AG04450 (cell line): ENCODE measurements at regions not wholly inside any gene's neighbourhood (a gene's known extent, or its start where the extent isn't known, plus 50 kb on each side); places are given as distances from the start of the nearest gene placed in this dataset.

Experiments used
- CTCF ChIA-PET: fragments of 300-600, 350-600 bp; formaldehyde crosslinking; extraction: SDS; loops from one replicate; lab custom pipeline; 2022; ENCODE audit warnings: antibody characterized with exemption, inconsistent platforms; lab: Charles Lee
- POLR2A ChIA-PET: fragments of 350-600 bp; formaldehyde crosslinking; extraction: SDS; loops from one replicate; lab custom pipeline; 2021; ENCODE audit warnings: antibody characterized with exemption, inconsistent platforms; lab: Yijun Ruan, JAX
- DNase-seq: peaks from one replicate; pipeline ENCODE4 v3.0.0-alpha.2; 2011; ENCODE audit warnings: low read depth, low spot score
- H3K27ac ChIP-seq: one replicate; pipeline ENCODE4 v1.5.1; 2012; ENCODE audit warnings: low read depth, low read length, control low read depth
- H3K27me3 ChIP-seq: one replicate; pipeline ENCODE4 v1.6.0; 2012; ENCODE audit warnings: low read length; ENCODE audit not compliant: control insufficient read depth, insufficient read depth
- H3K4me3 ChIP-seq: 2 replicates; pipeline ENCODE4 v1.5.1; 2011; ENCODE audit warnings: mild to moderate bottlenecking, low read depth, low read length, control low read depth
- H3K9me3 ChIP-seq: 2 replicates; pipeline ENCODE4 v1.5.1; 2012; ENCODE audit warnings: low read length; ENCODE audit not compliant: control insufficient read depth, insufficient read depth
- TF ChIP-seq, protein P1 (sequence below): IDR thresholded peaks from 2 replicates; pipeline ENCODE4 v1.5.1; 2011; ENCODE audit warnings: low read depth, low read length, control low read depth, inconsistent platforms

DNA sequence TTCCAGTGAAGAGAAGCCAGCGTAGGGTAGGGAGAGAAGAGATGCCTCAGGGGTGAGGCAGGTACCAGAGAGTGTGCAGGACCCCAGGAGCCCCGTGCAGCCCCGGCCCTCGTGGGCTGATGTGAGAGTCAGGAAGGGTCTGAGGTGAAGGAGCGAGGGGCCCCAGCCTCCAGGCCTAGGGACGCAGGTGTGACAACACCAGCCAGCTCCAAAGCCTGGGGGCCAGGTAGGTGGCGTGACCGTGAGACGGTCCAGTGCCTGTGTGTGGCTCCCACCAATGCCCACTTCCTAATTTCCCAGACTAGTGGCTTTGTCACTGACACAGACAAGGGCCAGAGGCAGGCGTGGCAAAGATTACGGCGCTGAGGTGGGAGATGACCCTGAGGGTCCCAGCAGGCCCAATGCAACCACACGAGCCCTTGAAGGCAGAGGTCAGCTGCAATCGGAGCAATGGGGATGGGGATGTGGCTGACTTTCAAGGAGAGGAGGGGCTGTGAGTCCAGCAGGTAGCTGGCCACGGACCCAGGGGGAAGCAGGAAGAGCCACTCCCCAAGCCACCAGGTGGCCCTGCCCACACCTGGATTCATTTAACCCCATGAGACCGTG is 86.0 kb upstream of the SNTG2 start:
- peaks cover 55% of the 10 kb centered on the region for H3K9me3 ChIP-seq
- POLR2A ChIA-PET: no interaction called here
- DNase-seq: no peak
- CTCF ChIA-PET: no interaction called here
- TF ChIP-seq, protein P1, sequence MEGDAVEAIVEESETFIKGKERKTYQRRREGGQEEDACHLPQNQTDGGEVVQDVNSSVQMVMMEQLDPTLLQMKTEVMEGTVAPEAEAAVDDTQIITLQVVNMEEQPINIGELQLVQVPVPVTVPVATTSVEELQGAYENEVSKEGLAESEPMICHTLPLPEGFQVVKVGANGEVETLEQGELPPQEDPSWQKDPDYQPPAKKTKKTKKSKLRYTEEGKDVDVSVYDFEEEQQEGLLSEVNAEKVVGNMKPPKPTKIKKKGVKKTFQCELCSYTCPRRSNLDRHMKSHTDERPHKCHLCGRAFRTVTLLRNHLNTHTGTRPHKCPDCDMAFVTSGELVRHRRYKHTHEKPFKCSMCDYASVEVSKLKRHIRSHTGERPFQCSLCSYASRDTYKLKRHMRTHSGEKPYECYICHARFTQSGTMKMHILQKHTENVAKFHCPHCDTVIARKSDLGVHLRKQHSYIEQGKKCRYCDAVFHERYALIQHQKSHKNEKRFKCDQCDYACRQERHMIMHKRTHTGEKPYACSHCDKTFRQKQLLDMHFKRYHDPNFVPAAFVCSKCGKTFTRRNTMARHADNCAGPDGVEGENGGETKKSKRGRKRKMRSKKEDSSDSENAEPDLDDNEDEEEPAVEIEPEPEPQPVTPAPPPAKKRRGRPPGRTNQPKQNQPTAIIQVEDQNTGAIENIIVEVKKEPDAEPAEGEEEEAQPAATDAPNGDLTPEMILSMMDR: no peak
- H3K27ac ChIP-seq: no peak overlapping the region
- no peak overlapping the region for H3K4me3 ChIP-seq
- no peaks in the 10 kb centered on the region for H3K27me3 ChIP-seq

DNA sequence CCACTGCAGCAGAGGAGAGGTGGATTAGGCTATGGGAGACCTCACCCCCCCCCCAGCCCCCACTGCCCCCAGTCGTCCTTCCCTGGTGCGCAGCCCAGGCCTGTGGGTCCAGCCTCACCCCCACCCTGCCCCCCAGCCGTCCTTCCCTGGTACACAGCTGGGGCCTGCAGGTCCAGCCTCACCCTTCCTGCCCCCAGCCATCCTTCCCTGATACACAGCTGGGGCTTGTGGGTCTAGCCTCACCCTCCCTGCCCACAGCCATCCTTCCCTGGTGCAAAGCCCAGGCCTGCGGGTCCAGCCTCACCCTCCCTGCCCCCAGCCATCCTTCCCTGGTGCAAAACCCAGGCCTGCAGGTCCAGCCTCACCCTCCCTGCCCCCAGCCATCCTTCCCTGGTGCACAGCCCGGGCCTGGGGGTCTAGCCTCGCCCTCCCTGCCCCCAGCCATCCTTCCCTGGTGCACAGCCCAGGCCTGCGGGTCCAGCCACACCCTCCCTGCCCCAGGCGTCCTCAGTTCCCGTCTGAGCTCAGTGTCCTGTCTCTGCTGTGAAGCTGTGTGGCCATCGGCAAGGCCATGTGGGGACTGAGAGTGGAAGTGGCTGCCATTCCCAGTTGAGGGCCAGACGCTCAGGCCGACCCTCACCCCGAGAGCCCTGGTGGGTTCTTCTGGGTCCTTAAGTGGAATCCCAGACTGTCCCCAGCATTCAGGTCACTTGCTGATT is 86.8 kb upstream of the SNTG2 start:
- CTCF ChIA-PET: no interaction called here

DNA sequence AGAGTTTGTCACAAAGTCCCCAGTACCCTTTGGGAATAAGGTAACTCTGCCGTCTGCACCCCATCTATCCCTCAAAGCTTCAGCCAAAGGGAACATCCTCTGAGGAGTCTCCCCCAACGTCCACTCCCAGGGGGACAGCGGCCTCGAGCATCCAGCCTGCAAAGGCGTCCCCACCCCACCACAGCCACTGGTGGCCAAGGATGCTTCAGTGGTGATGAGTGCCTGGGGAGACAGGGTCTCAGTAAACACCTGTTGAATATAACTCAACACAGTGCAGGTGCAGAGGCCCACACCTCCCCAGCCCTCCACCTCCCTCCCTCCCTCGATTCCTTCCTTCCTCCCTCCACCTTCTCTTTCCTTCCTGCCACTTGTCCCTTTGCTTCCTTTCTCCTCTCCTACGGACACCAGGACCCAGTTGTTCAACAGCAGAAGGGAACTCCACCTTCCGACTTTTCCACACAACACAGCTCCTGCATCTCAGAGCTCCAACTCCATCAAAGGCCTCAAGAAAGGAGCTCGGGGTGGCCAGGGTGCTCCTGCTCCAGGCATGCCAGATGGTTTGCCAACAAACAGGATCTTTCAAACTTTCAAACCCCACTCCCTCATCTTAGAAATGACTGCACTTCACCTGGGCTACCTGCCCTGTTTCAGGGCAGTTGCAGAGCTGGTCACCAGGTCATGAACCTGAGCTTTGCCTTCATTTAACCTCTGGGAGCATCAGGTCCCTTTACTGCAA is 87.8 kb upstream of the SNTG2 start:
- DNase-seq: no peak
- TF ChIP-seq, protein P1: no peak
- Histone ChIP-seq H3K4me3 (no peak overlapping the region), H3K27me3 (no peaks in the 10 kb centered on the region), H3K27ac (no peak overlapping the region), H3K9me3 (peaks cover 45% of the 10 kb centered on the region)
- ChIA-PET POLR2A (no interaction called here), CTCF (no interaction called here)

More for the DNA sequence above, 86.8 kb upstream of the SNTG2 start:
- DNase-seq: no peak
- POLR2A ChIA-PET: no interaction called here
- Histone ChIP-seq H3K4me3 (no peak overlapping the region), H3K27ac (no peak overlapping the region), H3K27me3 (no peaks in the 10 kb centered on the region), H3K9me3 (peaks cover 49% of the 10 kb centered on the region)
- TF ChIP-seq, protein P1: no peak

DNA sequence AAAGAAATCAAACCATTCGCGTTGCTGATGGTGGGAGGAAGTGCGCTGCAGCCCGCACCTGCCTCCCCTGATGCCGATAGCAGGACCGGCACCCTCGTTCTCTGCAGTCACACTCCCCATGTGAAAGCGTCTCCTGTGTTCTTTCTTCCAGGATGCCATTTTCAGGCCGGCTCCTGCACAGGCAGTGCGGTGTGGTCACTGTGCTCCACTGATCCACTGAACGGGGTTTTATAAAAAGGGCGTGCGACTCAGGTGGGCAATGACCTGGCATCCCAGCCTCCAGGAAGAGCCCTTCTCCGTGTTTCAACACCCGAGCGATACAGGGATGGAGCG is 88.3 kb upstream of the SNTG2 start:
- TF ChIP-seq, protein P1: no peak
- Histone ChIP-seq H3K4me3 (no peak overlapping the region), H3K27ac (no peak overlapping the region), H3K27me3 (no peaks in the 10 kb centered on the region), H3K9me3 (peaks cover 44% of the 10 kb centered on the region)
- DNase-seq: no peak
- CTCF ChIA-PET: no interaction called here
- POLR2A ChIA-PET: no interaction called here

DNA sequence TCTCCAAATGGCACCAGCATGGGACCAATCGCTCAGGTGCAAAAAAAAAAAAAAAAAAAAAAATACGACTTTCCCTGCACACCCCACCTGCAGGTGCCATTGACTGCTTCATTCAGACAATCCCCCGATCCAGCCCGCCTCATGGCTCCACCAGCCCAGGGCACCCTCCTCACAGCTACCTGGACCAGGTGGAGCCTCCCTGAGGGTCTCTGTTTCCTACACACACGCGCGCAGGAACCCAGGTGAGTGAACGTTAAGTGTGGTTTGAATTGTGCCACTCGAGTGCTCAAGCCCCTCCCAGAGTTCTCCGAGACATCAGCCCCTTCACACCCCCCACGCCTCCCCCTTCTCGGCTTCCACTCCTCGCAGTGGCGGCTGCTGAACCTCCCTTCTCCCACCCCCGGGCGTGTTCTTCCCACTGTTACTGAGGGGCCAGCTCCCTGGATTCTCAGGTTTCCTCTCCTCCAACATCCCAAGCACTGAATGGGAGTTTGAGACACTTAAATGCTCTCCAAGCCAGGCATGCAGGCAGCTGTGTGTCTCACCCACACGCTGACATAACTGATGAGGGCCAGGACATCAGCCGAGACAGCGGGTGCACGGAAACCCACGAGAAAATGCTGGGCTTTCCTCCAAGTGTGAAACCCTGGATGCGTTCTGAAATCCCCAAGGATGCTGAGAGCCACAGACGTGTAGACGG is 88.8 kb upstream of the SNTG2 start:
- no peaks in the 10 kb centered on the region for H3K27me3 ChIP-seq
- ChIA-PET POLR2A (no interaction called here), CTCF (no interaction called here)
- no peak for DNase-seq
- no peak overlapping the region for H3K4me3 ChIP-seq
- TF ChIP-seq, protein P1: no peak
- H3K27ac ChIP-seq: no peak overlapping the region
- peaks cover 47% of the 10 kb centered on the region for H3K9me3 ChIP-seq
